ENCODE measurements at regions not wholly inside any gene's neighbourhood (a gene's known extent, or its start where the extent isn't known, plus 50 kb on each side); places are given as distances from the start of the nearest gene placed in this dataset.
A peak's percentile ranks its signal among the peaks of the same experiment; 100 is the strongest.

DNA sequence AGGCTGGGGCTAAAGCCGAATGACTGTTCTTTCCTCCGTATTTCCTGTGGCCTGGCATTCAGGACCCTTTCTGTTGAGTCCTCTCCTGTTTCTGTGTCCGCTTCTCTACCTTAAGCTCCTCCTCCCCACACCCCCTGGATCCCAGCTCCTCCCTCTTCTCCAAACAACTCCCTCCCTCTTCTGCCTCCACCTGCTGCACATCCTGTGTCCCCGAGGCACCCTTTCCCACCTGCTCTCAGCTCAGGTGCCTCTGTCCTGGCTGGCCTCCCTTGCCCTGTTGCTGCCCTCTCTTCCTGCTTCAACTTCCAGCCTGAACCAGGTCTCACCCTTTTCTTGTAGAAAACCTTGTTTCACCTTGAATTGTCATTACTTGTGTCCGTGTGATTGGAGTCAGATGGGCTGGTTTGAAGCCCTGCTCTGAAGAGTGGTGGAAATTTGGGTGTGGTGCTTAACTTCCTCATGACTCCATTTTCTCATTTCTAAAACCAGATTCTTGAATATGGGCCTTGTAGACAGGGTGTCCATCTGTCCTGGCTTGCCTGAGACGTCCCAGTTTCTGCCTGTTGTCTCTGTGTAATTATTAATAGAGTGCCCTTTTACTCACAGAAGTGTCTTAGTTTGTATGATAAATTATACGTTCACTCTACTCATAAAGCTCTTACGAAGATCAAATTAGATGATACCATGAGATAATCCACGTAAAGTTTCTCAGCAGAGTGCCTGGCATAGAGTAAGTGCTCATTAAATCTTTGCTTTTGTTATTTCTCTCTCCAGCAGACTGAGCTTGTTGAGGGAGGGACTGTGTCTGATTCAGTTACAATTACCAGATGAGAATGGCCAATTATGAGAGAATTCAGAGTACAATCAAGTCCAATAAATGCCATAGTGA, 58.9 kb upstream of the TRABD2B start:
- DNase-seq (ENCODE audit: low read depth in 2 of 2), result no peak

DNA sequence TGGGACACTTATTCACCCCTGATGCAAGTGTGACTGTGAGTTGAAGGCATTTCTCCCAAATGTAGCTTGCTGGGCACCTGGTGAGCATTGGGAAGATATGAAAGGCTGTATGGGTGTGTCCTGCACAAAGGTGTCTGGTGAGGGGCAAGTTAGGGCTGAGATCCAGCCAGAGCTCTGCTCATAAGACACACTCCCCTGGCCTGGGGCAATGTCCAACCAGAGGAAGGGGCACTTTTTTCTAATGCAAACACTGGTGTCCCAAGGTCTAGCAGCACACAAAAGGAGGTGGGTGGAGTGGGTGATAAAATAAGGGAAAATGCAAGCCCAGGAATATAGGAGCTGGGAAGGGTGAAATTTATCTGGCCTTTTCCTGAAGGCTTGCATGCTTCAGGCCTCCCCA, 57.0 kb upstream of the TRABD2B start:
- no peak for DNase-seq (ENCODE audit: low read depth in 2 of 2)

DNA sequence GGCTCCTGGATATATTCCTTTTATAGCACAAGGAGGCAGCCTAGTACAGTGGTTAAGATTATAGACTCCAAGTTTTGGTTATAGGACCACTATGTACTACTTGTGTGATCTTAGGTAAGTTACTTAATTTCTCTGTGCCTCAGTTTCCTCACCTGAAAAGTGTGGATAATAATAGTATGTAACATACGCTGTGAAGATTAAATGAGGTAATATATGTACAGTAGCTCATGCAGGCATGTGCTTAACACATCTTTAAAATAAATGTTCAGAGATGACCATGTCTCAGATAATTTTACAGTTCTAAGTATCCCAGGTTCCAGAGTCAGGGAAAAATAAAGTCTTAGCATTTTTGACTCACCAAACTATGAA, 55.7 kb upstream of the TRABD2B start:
- DNase-seq (ENCODE audit: low read depth in 2 of 2), result no peak

DNA sequence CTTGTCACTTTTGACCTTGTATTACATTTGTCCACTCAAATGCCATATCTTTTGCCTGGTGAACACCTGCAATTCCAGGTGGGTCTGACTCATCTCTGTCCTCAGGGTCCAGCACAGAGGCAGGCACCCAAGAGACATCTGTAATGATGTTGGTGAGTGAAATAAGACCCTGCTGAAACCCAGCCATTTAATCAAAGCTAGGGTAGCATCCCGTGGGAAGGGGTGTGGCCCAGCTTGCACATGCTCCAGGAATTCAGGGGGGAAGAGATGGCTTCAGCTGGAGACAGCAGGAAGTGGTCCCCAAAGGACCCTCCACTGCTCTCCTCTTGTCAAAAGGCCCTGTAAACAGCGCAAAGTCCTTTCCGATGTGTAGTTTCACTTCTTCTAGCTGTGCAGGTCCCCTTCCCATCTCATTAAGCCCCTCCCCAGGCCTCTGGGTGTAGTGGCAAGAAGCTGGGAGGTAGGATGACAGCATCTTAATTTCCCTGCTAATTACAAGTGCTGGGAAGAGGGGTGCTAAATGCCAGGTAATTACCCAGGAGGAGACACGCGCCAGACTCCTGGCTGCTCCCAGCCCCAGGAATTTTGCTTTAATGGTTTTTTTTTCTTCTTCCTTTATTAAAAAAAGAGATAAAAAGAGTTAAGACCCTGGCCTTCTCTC, 54.4 kb upstream of the TRABD2B start:
- no peak for DNase-seq (ENCODE audit: low read depth in 2 of 2)

DNA sequence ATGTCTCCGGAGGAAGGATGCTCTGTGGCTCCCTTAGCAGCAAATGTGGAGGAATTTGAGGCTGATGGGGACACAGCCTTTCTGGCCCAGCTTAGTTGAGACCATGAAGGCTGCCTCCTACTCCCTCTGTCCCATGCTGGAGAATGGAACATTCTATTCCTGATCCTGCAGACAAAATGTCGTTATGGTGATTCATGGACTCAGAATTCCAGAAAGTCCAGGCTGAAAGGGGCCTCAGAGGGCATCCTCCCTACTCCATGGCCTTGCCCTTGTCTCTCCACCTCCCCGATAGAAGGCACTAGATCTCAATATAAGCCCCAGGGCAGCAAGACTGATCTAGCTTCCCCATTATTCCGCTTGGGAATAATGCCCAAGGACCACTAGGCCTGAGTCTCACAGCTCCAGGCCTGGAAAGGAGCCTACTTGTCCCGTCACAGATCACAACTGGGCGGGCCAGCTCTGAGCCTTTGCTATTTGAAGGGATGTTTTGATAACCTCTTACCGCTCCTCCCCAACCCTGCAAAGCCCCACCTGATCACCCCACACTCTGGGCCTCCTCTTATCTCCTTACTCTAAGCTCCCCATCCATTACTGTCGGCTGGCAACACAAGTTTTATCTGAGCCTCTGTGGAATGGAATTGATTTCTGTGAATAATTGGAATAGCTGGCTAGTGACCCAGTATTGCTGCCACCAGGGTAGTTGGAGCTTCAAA, 52.8 kb upstream of the TRABD2B start:
- no peak for DNase-seq (ENCODE audit: low read depth in 2 of 2)

DNA sequence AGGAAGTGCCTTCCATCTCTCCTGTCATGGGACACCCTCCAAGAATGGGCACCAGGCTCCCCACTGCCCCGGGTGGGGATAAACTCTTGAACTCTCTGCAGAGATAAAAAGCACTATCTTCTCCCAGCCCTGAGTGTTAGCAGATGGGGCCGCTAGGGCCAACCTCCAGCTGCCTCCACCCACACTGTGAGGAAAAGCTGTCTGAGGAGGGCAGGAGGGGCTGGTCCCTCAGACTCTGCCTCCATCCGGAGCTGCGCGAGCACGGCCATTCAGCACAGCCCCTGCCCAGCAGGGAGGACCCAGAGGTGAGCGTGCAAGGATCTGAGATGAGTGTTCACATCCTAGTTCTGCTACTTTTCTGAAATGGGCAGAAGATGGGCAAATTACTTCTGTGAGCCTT, 51.8 kb upstream of the TRABD2B start:
- no peak for DNase-seq (ENCODE audit: low read depth in 2 of 2)

DNA sequence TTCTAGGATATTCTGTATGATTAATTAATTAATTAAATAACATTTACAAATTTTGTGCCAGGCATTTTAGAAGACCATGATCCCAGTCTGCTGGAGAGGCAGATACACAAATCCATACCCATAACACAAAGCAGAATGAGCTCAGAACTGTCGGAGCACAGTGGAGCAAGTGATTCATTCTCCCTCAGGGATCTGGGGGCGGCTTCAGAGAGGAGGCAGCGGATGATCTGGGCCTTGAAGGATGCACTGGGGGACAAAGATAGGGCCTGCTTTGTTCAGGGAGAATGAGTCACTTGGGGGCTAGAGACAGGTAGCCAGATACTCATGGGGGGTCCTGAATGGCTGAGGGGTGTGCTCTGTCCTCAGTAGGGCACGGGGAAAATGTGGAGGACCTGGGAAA, 50.9 kb upstream of the TRABD2B start:
- peak; percentile 27 to 39 for DNase-seq (ENCODE audit: low read depth in 2 of 2)

DNA sequence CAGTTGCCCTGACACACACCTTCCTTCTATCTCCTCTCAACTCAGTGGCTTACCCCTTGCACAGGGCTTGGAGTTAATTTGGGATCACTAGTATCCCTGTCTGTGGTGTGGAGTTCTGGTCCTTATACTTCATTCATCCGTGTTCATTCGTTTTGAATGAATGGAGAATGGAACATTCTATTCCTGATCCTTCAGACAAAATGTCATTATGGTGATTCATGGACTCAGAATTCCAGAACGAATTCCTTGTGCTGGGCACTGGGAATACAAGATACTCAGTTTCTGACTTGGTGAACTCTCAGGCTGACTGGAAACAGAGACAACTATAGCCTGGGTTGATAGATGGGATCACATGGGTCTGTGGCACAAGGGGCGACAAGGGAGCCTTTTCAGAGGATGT, 49.9 kb upstream of the TRABD2B start:
- DNase-seq (ENCODE audit: low read depth in 2 of 2), result no peak

Measured in fibroblast of skin of left biceps (primary cell).